CD4-positive, alpha-beta memory T cell (primary cell): ENCODE measurements at regions not wholly inside any gene's neighbourhood (a gene's known extent, or its start where the extent isn't known, plus 50 kb on each side); places are given as distances from the start of the nearest gene placed in this dataset.

ENCODE experiments used
- CTCF ChIA-PET: fragments of 350-600 bp; sonication (Branson Sonifier 250); formaldehyde crosslinking; loops from one replicate; lab custom pipeline; 2021; ENCODE audit warnings: inconsistent platforms; ENCODE audit not compliant: partially characterized antibody; lab: Charles Lee
- POLR2A ChIA-PET: fragments of 350-600 bp; sonication (Branson Sonifier 250); formaldehyde crosslinking; loops from one replicate; lab custom pipeline; 2021; ENCODE audit not compliant: partially characterized antibody; lab: Charles Lee
- DNase-seq, 5 donors: peaks; one replicate each; pipeline versions ENCODE4 v3.0.0 to v3.0.0-alpha.2; 2020 to 2022; ENCODE audit warnings: mixed read lengths in 1 of 5
- H3K27ac ChIP-seq: one replicate; pipeline ENCODE4 v1.7.0; 2013; ENCODE audit warnings: low read depth, low read length
- H3K27me3 ChIP-seq: 2 replicates; pipeline ENCODE4 v1.7.0; 2013; ENCODE audit warnings: mild to moderate bottlenecking, low read length, moderate library complexity; ENCODE audit not compliant: insufficient read depth
- H3K36me3 ChIP-seq: 2 replicates; pipeline ENCODE4 v1.7.0; 2013; ENCODE audit warnings: mild to moderate bottlenecking, low read length, moderate library complexity; ENCODE audit not compliant: insufficient read depth
- H3K4me1 ChIP-seq: 2 replicates; pipeline ENCODE4 v1.7.0; 2013; ENCODE audit warnings: mild to moderate bottlenecking, low read length, moderate library complexity; ENCODE audit not compliant: insufficient read depth
- H3K4me3 ChIP-seq, 2 donors: one replicate each; pipeline ENCODE4 v1.7.0; 2013; ENCODE audit warnings: low read length in 2 of 2, mild to moderate bottlenecking in 1 of 2
- H3K9me3 ChIP-seq, 2 donors: one replicate each; pipeline ENCODE4 v1.7.0; 2013; ENCODE audit warnings: low read length in 2 of 2, control low read depth in 1 of 2; ENCODE audit not compliant: control insufficient read depth in 1 of 2
- H3K27ac Mint-ChIP-seq, 7 donors: one replicate each; pipeline ENCODE4 v1.8.0; 2020 to 2021; ENCODE audit warnings: mixed read lengths in 7 of 7, mild to moderate bottlenecking in 6 of 7, inconsistent platforms in 3 of 7, moderate library complexity in 3 of 7
- H3K27me3 Mint-ChIP-seq, 2 donors: one replicate each; pipeline ENCODE4 v1.8.0; 2020 to 2021; ENCODE audit warnings: mixed read lengths in 2 of 2
- H3K36me3 Mint-ChIP-seq, 2 donors: one replicate each; pipeline ENCODE4 v1.8.0; 2020 to 2021; ENCODE audit warnings: mixed read lengths in 2 of 2, inconsistent platforms in 1 of 2, mild to moderate bottlenecking in 1 of 2
- H3K4me1 Mint-ChIP-seq, 4 donors: one replicate each; pipeline ENCODE4 v1.8.0; 2020 to 2021; ENCODE audit warnings: mixed read lengths in 4 of 4, mild to moderate bottlenecking in 1 of 4
- H3K4me3 Mint-ChIP-seq, 8 donors: one replicate each; pipeline ENCODE4 v1.8.0; 2020 to 2021; ENCODE audit warnings: mixed read lengths in 8 of 8, mild to moderate bottlenecking in 7 of 8, moderate library complexity in 6 of 8, inconsistent platforms in 3 of 8
- H3K9me3 Mint-ChIP-seq, 8 donors: one replicate each; pipeline ENCODE4 v1.8.0; 2020 to 2021; ENCODE audit warnings: mixed read lengths in 8 of 8, mild to moderate bottlenecking in 5 of 8, inconsistent platforms in 3 of 8, moderate library complexity in 1 of 8
- intact Hi-C: fragments of 100-400 bp; cut with micrococcal nuclease; formaldehyde crosslinking; loops from one replicate; pipeline ENCODE4 v1.15.1; 2023

DNA sequence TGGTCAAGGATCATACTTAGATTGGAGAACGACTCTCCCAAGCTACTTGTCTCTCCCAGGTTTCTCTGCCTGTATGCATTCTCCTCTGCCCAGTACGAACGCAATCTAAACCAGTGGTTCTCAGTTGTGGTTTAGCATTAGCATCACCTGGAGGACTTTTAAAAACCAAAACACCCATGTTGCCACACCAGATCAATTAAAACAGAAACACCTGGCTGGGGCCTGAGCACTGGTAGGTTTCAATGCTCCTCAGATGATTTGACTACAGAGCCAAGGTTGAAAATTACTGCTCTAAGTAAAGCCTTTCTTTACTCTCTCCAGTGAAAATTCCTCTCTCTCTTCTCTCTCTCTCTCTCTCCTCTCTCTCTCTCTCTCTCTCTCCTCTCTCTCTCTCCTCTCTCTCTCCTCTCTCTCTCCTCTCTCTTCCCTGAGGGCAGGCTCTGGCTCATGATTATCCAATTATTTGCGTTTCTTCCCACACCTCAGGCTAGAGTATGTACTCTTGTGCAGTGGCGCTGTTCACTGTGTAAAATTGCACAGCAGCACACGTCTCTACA lies 153.7 kb upstream of the FGF13 start:
- CTCF ChIA-PET, result no interaction called here
- POLR2A ChIA-PET, result no interaction called here
- intact Hi-C loops, result no loop called here

GRCh38 chrX:138859421-138859820 lies 147.9 kb upstream of the FGF13 start:
- intact Hi-C loops, result no loop called here
- Histone ChIP-seq H3K4me1 (no peaks in the 10 kb centered on the region), H3K36me3 (no peaks in the 10 kb centered on the region), H3K27me3 (no peaks in the 10 kb centered on the region), H3K27ac (no peak overlapping the region), H3K9me3 (no peaks in the 10 kb centered on the region), H3K4me3 (no peak overlapping the region)
- no peaks in the 10 kb centered on the region for H3K9me3 Mint-ChIP-seq
- no peak overlapping the region for H3K4me3 Mint-ChIP-seq
- no peak overlapping the region for H3K27ac Mint-ChIP-seq
- CTCF ChIA-PET, result no interaction called here
- no peaks in the 10 kb centered on the region for H3K27me3 Mint-ChIP-seq
- H3K4me1 Mint-ChIP-seq, result no peaks in the 10 kb centered on the region
- POLR2A ChIA-PET, result no interaction called here
- H3K36me3 Mint-ChIP-seq, result no peaks in the 10 kb centered on the region
- no peak for DNase-seq

More for the DNA sequence above, 153.7 kb upstream of the FGF13 start:
- no peaks in the 10 kb centered on the region for H3K4me1 ChIP-seq
- H3K27me3 ChIP-seq, result no peaks in the 10 kb centered on the region
- H3K4me3 ChIP-seq, result no peak overlapping the region
- H3K4me3 Mint-ChIP-seq, result no peak overlapping the region
- no peak for DNase-seq
- H3K36me3 ChIP-seq, result no peaks in the 10 kb centered on the region
- no peaks in the 10 kb centered on the region for H3K9me3 Mint-ChIP-seq
- no peaks in the 10 kb centered on the region for H3K4me1 Mint-ChIP-seq
- no peak overlapping the region for H3K27ac ChIP-seq
- H3K27me3 Mint-ChIP-seq, result no peaks in the 10 kb centered on the region
- H3K36me3 Mint-ChIP-seq, result no peaks in the 10 kb centered on the region
- no peak overlapping the region for H3K27ac Mint-ChIP-seq
- no peaks in the 10 kb centered on the region for H3K9me3 ChIP-seq

DNA sequence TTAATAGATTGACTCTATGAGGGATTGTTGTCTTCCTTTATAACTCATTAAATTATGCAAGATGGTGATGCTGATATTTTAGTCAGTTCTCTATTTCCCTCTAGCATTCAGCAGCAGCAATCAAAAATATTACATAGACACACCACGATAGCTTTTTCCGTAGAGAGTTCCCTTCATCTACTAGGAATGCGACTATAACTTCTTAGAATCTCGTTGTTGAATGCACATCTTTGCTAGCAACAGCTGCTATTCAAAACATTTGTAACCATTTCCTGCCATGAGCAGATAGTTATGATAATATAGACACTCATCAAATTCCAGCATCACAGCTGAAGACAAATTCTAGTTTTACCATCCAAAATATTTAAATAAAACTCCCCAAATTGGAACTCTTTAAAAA lies 147.4 kb upstream of the FGF13 start:
- Histone ChIP-seq H3K27ac (no peak overlapping the region), H3K27me3 (no peaks in the 10 kb centered on the region), H3K9me3 (no peaks in the 10 kb centered on the region), H3K4me3 (no peak overlapping the region), H3K4me1 (no peaks in the 10 kb centered on the region), H3K36me3 (no peaks in the 10 kb centered on the region)
- Mint-ChIP-seq H3K4me3 (no peak overlapping the region), H3K36me3 (no peaks in the 10 kb centered on the region), H3K9me3 (no peaks in the 10 kb centered on the region), H3K27me3 (no peaks in the 10 kb centered on the region), H3K27ac (no peak overlapping the region), H3K4me1 (no peaks in the 10 kb centered on the region)
- DNase-seq, result no peak
- POLR2A ChIA-PET, result no interaction called here
- CTCF ChIA-PET, result no interaction called here
- intact Hi-C loops, result no loop called here

GRCh38 chrX:138858438-138858837 lies 146.9 kb upstream of the FGF13 start:
- Mint-ChIP-seq H3K36me3 (no peaks in the 10 kb centered on the region), H3K27me3 (no peaks in the 10 kb centered on the region), H3K4me3 (no peak overlapping the region), H3K9me3 (no peaks in the 10 kb centered on the region), H3K4me1 (no peaks in the 10 kb centered on the region), H3K27ac (no peak overlapping the region)
- Histone ChIP-seq H3K9me3 (no peaks in the 10 kb centered on the region), H3K36me3 (no peaks in the 10 kb centered on the region), H3K27me3 (no peaks in the 10 kb centered on the region), H3K4me1 (no peaks in the 10 kb centered on the region), H3K4me3 (no peak overlapping the region), H3K27ac (no peak overlapping the region)
- CTCF ChIA-PET, result no interaction called here
- DNase-seq, result no peak
- intact Hi-C loops, result no loop called here
- POLR2A ChIA-PET, result no interaction called here

GRCh38 chrX:138856881-138857604 lies 145.5 kb upstream of the FGF13 start:
- H3K4me3 Mint-ChIP-seq, result no peak overlapping the region
- no peak for DNase-seq
- no peak overlapping the region for H3K27ac Mint-ChIP-seq
- H3K36me3 Mint-ChIP-seq, result no peaks in the 10 kb centered on the region
- H3K27me3 Mint-ChIP-seq, result no peaks in the 10 kb centered on the region
- ChIA-PET CTCF (no interaction called here), POLR2A (no interaction called here)
- Histone ChIP-seq H3K36me3 (no peaks in the 10 kb centered on the region), H3K4me3 (no peak overlapping the region), H3K4me1 (no peaks in the 10 kb centered on the region), H3K27ac (no peak overlapping the region), H3K27me3 (no peaks in the 10 kb centered on the region), H3K9me3 (no peaks in the 10 kb centered on the region)
- intact Hi-C loops, result no loop called here
- peaks cover 0 to 3% (median 0%) of the 10 kb centered on the region in 8 donors for H3K9me3 Mint-ChIP-seq
- H3K4me1 Mint-ChIP-seq, result no peaks in the 10 kb centered on the region

- H3K36me3 ChIP-seq, result no peaks in the 10 kb centered on the region
- CTCF ChIA-PET, result no interaction called here
- no peaks in the 10 kb centered on the region for H3K4me1 Mint-ChIP-seq
Observed at GRCh38 chrX:138853936-138854335, 142.4 kb upstream of the FGF13 start.

GRCh38 chrX:138849521-138849920 lies 138.0 kb upstream of the FGF13 start:
- H3K36me3 ChIP-seq, result no peaks in the 10 kb centered on the region
- H3K4me3 ChIP-seq, result no peak overlapping the region
- ChIA-PET CTCF (no interaction called here), POLR2A (no interaction called here)
- no peaks in the 10 kb centered on the region for H3K4me1 ChIP-seq
- no peak overlapping the region for H3K27ac ChIP-seq
- Mint-ChIP-seq H3K9me3 (peaks cover 0 to 3% (median 0%) of the 10 kb centered on the region in 8 donors), H3K4me1 (no peaks in the 10 kb centered on the region), H3K36me3 (no peaks in the 10 kb centered on the region), H3K27me3 (no peaks in the 10 kb centered on the region), H3K4me3 (no peak overlapping the region), H3K27ac (no peak overlapping the region)
- DNase-seq, result no peak
- no peaks in the 10 kb centered on the region for H3K9me3 ChIP-seq
- intact Hi-C loops, result no loop called here
- no peaks in the 10 kb centered on the region for H3K27me3 ChIP-seq

More at GRCh38 chrX:138853936-138854335, 142.4 kb upstream of the FGF13 start:
- H3K9me3 Mint-ChIP-seq, result peaks cover 0 to 3% (median 0%) of the 10 kb centered on the region in 8 donors
- H3K27ac Mint-ChIP-seq, result no peak overlapping the region
- H3K4me3 ChIP-seq, result no peak overlapping the region
- DNase-seq, result no peak
- no peaks in the 10 kb centered on the region for H3K4me1 ChIP-seq
- H3K27me3 Mint-ChIP-seq, result no peaks in the 10 kb centered on the region
- POLR2A ChIA-PET, result no interaction called here
- no peak overlapping the region for H3K27ac ChIP-seq
- H3K9me3 ChIP-seq, result no peaks in the 10 kb centered on the region
- no peaks in the 10 kb centered on the region for H3K36me3 Mint-ChIP-seq
- intact Hi-C loops, result no loop called here
- no peak overlapping the region for H3K4me3 Mint-ChIP-seq
- no peaks in the 10 kb centered on the region for H3K27me3 ChIP-seq
